Mesothelial cell of epicardium (in vitro differentiated cells): ENCODE measurements at regions not wholly inside any gene's neighbourhood (a gene's known extent, or its start where the extent isn't known, plus 50 kb on each side); places are given as distances from the start of the nearest gene placed in this dataset.
A peak's percentile ranks its signal among the peaks of the same experiment; 100 is the strongest.

Experiments used
- DNase-seq, 2 experiments: peaks; one replicate each; pipeline ENCODE4 v3.0.0; 2021; ENCODE audit warnings: low spot score in 2 of 2; ENCODE audit not compliant: unreplicated experiment in 2 of 2
- H3K27ac Mint-ChIP-seq: 2 replicates; pipeline ENCODE4 v1.8.0; 2021; ENCODE audit warnings: mixed read lengths
- H3K27me3 Mint-ChIP-seq: 2 replicates; pipeline ENCODE4 v1.8.0; 2021; ENCODE audit warnings: low read depth, mixed read lengths
- H3K36me3 Mint-ChIP-seq: 2 replicates; pipeline ENCODE4 v1.8.0; 2021; ENCODE audit warnings: mixed read lengths
- H3K4me1 Mint-ChIP-seq: 2 replicates; pipeline ENCODE4 v1.8.0; 2021; ENCODE audit warnings: mixed read lengths
- H3K4me3 Mint-ChIP-seq: 2 replicates; pipeline ENCODE4 v1.8.0; 2021; ENCODE audit warnings: mild to moderate bottlenecking, moderate library complexity, mixed read lengths
- H3K9me3 Mint-ChIP-seq: 2 replicates; pipeline ENCODE4 v1.8.0; 2021; ENCODE audit warnings: mixed read lengths
- TF ChIP-seq, protein P1 (sequence below): fragments of 200-600 bp; sonication (generic); IDR thresholded peaks from one replicate; pipeline ENCODE4 v1.5.0; 2021; ENCODE audit warnings: antibody characterized with exemption; ENCODE audit not compliant: unreplicated experiment

DNA sequence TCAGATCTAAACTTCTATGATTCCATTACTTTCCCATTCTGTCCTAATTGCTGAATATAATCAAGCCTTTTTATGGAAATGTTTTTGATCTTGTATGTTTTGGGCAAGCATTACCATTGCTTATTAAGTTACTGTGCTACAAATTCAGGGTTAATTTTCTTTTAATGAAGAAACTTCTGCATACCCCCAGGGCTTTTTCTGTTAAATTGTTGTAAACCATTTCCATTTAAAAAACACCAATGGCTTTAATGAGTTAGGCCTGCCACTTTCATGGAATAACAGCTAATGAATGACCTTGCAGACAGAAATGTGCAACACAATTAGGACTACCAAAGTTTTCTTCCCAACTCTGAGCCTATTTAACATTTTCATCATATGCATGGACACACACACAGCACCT lies 150.0 kb downstream of the DIPK2A start:
- Mint-ChIP-seq H3K27me3 (no peaks in the 10 kb centered on the region), H3K36me3 (peaks cover 4% of the 10 kb centered on the region), H3K9me3 (peaks cover 4% of the 10 kb centered on the region), H3K27ac (no peak overlapping the region), H3K4me3 (no peak overlapping the region), H3K4me1 (peaks cover 5% of the 10 kb centered on the region)
- TF ChIP-seq, protein P1, sequence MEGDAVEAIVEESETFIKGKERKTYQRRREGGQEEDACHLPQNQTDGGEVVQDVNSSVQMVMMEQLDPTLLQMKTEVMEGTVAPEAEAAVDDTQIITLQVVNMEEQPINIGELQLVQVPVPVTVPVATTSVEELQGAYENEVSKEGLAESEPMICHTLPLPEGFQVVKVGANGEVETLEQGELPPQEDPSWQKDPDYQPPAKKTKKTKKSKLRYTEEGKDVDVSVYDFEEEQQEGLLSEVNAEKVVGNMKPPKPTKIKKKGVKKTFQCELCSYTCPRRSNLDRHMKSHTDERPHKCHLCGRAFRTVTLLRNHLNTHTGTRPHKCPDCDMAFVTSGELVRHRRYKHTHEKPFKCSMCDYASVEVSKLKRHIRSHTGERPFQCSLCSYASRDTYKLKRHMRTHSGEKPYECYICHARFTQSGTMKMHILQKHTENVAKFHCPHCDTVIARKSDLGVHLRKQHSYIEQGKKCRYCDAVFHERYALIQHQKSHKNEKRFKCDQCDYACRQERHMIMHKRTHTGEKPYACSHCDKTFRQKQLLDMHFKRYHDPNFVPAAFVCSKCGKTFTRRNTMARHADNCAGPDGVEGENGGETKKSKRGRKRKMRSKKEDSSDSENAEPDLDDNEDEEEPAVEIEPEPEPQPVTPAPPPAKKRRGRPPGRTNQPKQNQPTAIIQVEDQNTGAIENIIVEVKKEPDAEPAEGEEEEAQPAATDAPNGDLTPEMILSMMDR, result no peak
- DNase-seq, result no peak

DNA sequence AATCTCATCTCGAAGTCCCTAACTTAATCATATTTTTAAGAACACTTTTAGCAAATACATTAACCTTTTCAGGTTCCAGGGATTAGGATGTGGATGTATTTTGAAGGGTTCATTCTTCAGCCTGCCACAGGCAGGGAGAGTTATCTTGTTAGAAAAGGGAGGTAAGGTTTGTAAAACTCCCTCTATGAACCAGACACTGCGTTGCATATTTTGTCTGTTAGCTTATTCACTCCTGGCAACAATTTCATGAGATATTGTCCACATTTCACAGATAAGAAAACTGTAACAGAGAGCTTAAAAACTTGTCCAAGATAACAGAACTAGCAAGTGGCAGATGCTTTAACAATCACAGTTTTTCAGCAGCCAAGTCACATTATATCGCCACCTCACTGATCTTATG lies 155.4 kb downstream of the DIPK2A start:
- TF ChIP-seq, protein P1, result no peak
- peaks cover 21% of the 10 kb centered on the region for H3K4me1 Mint-ChIP-seq
- H3K4me3 Mint-ChIP-seq, result no peak overlapping the region
- peaks cover 5% of the 10 kb centered on the region for H3K36me3 Mint-ChIP-seq
- no peaks in the 10 kb centered on the region for H3K27me3 Mint-ChIP-seq
- H3K9me3 Mint-ChIP-seq, result peaks cover 9% of the 10 kb centered on the region
- no peak for DNase-seq
- H3K27ac Mint-ChIP-seq, result no peak overlapping the region

DNA sequence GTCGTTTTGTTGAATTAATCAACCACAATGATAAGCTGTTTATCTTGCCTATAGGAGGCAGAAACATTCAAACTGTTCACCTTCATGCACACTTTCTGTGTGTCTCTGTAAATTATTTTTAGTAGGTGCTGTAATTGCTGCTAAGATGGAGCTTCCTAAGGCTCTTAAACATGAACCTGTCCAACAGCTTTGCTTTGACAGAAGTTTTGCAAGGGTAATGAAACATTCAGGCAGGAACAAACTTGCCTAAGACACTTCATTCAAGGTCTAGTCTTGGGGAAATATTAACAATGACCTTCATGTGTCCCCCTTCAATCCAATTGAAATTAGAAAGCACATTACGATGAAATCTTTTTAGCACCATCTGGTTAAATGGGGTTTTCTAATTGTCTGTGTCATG lies 156.1 kb downstream of the DIPK2A start:
- TF ChIP-seq, protein P1, result no peak
- Mint-ChIP-seq H3K4me1 (peaks cover 21% of the 10 kb centered on the region), H3K27ac (peak overlapping the region; percentile 25), H3K27me3 (no peaks in the 10 kb centered on the region), H3K9me3 (peaks cover 9% of the 10 kb centered on the region), H3K36me3 (peaks cover 5% of the 10 kb centered on the region), H3K4me3 (no peak overlapping the region)
- DNase-seq, result no peak

DNA sequence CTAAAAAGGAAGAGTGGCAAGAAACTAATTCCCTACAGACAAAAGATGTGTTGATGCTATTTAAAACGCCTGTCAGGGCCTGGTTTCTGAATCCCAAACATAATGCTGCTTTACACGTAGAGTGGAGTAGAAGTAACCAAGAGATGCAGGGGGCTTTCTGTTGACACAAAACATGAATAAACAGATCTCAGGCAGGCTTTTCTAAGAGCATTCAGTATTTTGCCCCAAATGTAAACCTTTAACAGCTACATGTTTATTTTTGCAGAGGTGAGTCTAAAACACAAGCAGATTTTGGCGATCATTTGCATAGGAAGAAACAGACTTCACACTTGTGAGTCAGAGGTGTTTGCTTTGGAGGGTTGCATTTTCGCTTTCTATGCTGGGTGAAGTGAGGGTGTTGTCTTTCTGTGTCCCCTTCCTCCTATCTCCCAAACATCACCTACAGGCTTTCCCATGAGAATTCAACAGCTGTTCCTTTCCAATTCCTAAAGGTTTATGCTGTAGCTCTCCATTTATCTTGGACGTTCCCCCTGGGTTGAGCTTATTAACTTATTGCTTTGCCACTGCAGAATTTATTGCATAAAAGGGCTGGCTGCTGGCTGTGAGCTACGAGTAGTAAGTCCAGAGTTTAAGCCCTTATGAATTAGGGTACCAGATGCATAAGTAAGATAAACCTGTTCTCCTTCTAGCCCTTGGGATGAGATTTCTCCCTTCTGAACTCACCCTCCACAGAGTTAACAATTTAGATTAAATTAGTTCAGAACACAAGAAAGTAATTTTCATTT lies 156.7 kb downstream of the DIPK2A start:
- H3K36me3 Mint-ChIP-seq, result peaks cover 5% of the 10 kb centered on the region

GRCh38 chr3:144129536-144130214 lies 158.1 kb downstream of the DIPK2A start:
- Mint-ChIP-seq H3K9me3 (peaks cover 9% of the 10 kb centered on the region), H3K36me3 (peaks cover 5% of the 10 kb centered on the region), H3K27ac (no peak overlapping the region), H3K4me3 (no peak overlapping the region), H3K4me1 (peaks cover 21% of the 10 kb centered on the region), H3K27me3 (no peaks in the 10 kb centered on the region)
- DNase-seq, result no peak
- TF ChIP-seq, protein P1, result no peak

More for the DNA sequence above, 156.7 kb downstream of the DIPK2A start:
- TF ChIP-seq, protein P1, result no peak
- H3K4me3 Mint-ChIP-seq, result no peak overlapping the region
- H3K27me3 Mint-ChIP-seq, result no peaks in the 10 kb centered on the region
- no peak for DNase-seq
- H3K27ac Mint-ChIP-seq, result no peak overlapping the region
- H3K4me1 Mint-ChIP-seq, result peaks cover 21% of the 10 kb centered on the region
- H3K9me3 Mint-ChIP-seq, result peaks cover 9% of the 10 kb centered on the region
